ENCODE measurements at regions not wholly inside any gene's neighbourhood (a gene's known extent, or its start where the extent isn't known, plus 50 kb on each side); places are given as distances from the start of the nearest gene placed in this dataset.

GRCh38 chr12:127981875-127982274, 285.1 kb upstream of the TMEM132C start:
- TF ChIP-seq CTCF (IDR thresholded peaks at IDR 0.05; ENCODE audit: poor library complexity, severe bottlenecking), result no peak
- no peak for TF ChIP-seq REST (IDR thresholded peaks at IDR 0.05; ENCODE audit: borderline replicate concordance)
- no peak for TF ChIP-seq RAD21 (conservative IDR thresholded peaks at IDR 0.05)
- TF ChIP-seq EP300 (conservative IDR thresholded peaks at IDR 0.05; ENCODE audit: poor library complexity, severe bottlenecking), result no peak
- no peak for TF ChIP-seq POLR2AphosphoS5 (IDR thresholded peaks at IDR 0.05)
- no peak for TF ChIP-seq EZH2 (IDR thresholded peaks at IDR 0.05; ENCODE audit: borderline replicate concordance, insufficient read depth, low read length, poor library complexity, severe bottlenecking)
